ENCODE measurements at regions not wholly inside any gene's neighbourhood (a gene's known extent, or its start where the extent isn't known, plus 50 kb on each side); places are given as distances from the start of the nearest gene placed in this dataset.

DNA sequence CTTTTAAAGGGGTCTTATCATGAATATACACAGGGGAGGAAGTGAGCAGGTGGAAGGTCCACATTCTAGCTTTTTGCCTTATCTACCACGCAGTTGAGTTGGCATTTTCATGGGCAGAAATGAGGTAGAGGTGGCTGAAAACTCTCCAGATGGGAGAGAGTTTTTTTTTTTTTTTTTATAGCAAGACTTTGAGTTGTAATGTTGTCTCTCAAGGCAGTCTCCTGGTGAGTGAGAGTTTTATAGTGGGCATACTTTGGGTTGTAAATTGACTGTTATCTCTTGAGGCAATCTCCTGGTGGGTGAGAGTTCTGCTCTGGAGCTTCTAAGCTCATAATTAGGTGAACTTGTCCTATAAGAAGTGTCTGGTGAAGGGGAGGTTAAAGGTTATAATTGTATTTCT lies 191.7 kb upstream of the NAALADL2 start:
- no peak for TF ChIP-seq POLR2AphosphoS5 (IDR thresholded peaks at IDR 0.05; ENCODE audit: low read depth, low read length)
- TF ChIP-seq POLR2A (IDR thresholded peaks at IDR 0.05; ENCODE audit: low read depth, low read length): no peak
- no peak for TF ChIP-seq TAF1 (IDR thresholded peaks at IDR 0.05; ENCODE audit: borderline replicate concordance, low read depth, low read length)

Data from GM12892 (cell line).